ACC112 (cell line): ENCODE measurements at regions not wholly inside any gene's neighbourhood (a gene's known extent, or its start where the extent isn't known, plus 50 kb on each side); places are given as distances from the start of the nearest gene placed in this dataset.
"Not testable (repeated sequence)": the region's sequence is repeated elsewhere in the genome, so short reads cannot be mapped to it uniquely, and the experiment has no call there.

Source experiments
- H2AFZ ChIP-seq: fragments of 200-600 bp; sonication (generic); one replicate; pipeline ENCODE4 v1.6.0; 2017; ENCODE audit warnings: antibody characterized with exemption, low read length; ENCODE audit not compliant: unreplicated experiment
- H3K27ac ChIP-seq: fragments of 200-600 bp; sonication (generic); 2 replicates; pipeline ENCODE4 v1.5.1; 2014; ENCODE audit warnings: low read depth, mild to moderate bottlenecking, antibody characterized with exemption, low read length, moderate library complexity
- H3K27me3 ChIP-seq: fragments of 200-600 bp; sonication (generic); 2 replicates; pipeline ENCODE4 v1.6.1; 2014; ENCODE audit warnings: mild to moderate bottlenecking, antibody characterized with exemption, low read length, moderate library complexity, mixed read lengths; ENCODE audit not compliant: insufficient read depth
- H3K36me3 ChIP-seq: fragments of 200-600 bp; sonication (generic); 2 replicates; pipeline ENCODE4 v1.6.1; 2016; ENCODE audit warnings: mild to moderate bottlenecking, antibody characterized with exemption, low read length, moderate library complexity, mixed read lengths; ENCODE audit not compliant: insufficient read depth
- H3K4me1 ChIP-seq: fragments of 200-600 bp; sonication (generic); one replicate; pipeline ENCODE4 v1.6.1; 2016; ENCODE audit warnings: low read length, mixed read lengths; ENCODE audit not compliant: insufficient read depth, unreplicated experiment, control insufficient read depth
- H3K4me3 ChIP-seq: fragments of 200-600 bp; sonication (generic); 2 replicates; pipeline ENCODE4 v1.5.1; 2014; ENCODE audit warnings: mild to moderate bottlenecking, low read depth, low read length
- H3K79me2 ChIP-seq: fragments of 200-600 bp; sonication (generic); one replicate; pipeline ENCODE4 v1.6.0; 2016; ENCODE audit warnings: low read length; ENCODE audit not compliant: control insufficient read depth, unreplicated experiment, insufficient read depth

- Histone ChIP-seq H3K4me1 (peaks cover 24% of the 10 kb centered on the region), H3K27me3 (no peaks in the 10 kb centered on the region), H3K79me2 (no peaks in the 10 kb centered on the region), H3K27ac (no peak overlapping the region), H2AFZ (no peak overlapping the region), H3K36me3 (peaks cover 2% of the 10 kb centered on the region; the same call in 1 of the 2 replicates), H3K4me3 (no peak overlapping the region)
Observed at GRCh38 chr15:66865622-66866611, 163.9 kb downstream of the SMAD6 start.

- Histone ChIP-seq H2AFZ (no peak overlapping the region), H3K27me3 (no peaks in the 10 kb centered on the region), H3K27ac (no peak overlapping the region), H3K79me2 (no peaks in the 10 kb centered on the region), H3K4me3 (no peak overlapping the region), H3K4me1 (peaks cover 19% of the 10 kb centered on the region), H3K36me3 (peaks cover 2% of the 10 kb centered on the region; the same call in 1 of the 2 replicates)
Observed at GRCh38 chr15:66866656-66867055, 164.6 kb downstream of the SMAD6 start.

GRCh38 chr15:66868918-66869317 is 166.9 kb downstream of the SMAD6 start:
- H3K79me2 ChIP-seq = no peaks in the 10 kb centered on the region
- H3K4me3 ChIP-seq = no peak overlapping the region
- no peaks in the 10 kb centered on the region for H3K4me1 ChIP-seq
- no peaks in the 10 kb centered on the region for H3K27me3 ChIP-seq
- H2AFZ ChIP-seq = no peak overlapping the region
- H3K27ac ChIP-seq = no peak overlapping the region
- peaks cover 2% of the 10 kb centered on the region; the same call in 1 of the 2 replicates for H3K36me3 ChIP-seq

- Histone ChIP-seq H3K27me3 (no peaks in the 10 kb centered on the region), H2AFZ (no peak overlapping the region), H3K79me2 (no peaks in the 10 kb centered on the region), H3K4me3 (no peak overlapping the region), H3K4me1 (no peaks in the 10 kb centered on the region), H3K36me3 (peaks cover under 1% of the 10 kb centered on the region; the same call in 1 of the 2 replicates), H3K27ac (no peak overlapping the region)
Observed at GRCh38 chr15:66870880-66871388, 168.9 kb downstream of the SMAD6 start.

DNA sequence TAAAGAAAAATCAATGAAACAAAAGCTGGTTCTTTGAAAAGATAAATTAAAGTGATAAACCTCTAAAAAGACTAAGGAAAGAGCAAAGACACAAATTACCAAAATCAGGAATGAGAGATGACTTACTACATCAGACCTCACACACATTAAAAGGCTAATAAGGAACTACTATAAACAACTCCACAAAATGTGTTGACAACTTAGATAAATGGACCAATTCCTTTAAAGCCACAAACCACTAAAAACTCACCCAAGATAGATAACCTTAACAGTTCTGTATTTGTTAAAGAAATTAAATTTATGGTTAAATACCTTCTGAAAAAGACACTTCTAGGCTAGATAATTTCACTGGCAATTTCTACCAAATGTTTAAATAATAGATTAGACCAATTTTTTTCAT is 170.4 kb downstream of the SMAD6 start:
- no peak overlapping the region for H3K4me3 ChIP-seq
- H3K4me1 ChIP-seq = peaks cover 3% of the 10 kb centered on the region
- no peaks in the 10 kb centered on the region for H3K36me3 ChIP-seq
- no peak overlapping the region for H3K27ac ChIP-seq
- no peaks in the 10 kb centered on the region for H3K79me2 ChIP-seq
- no peaks in the 10 kb centered on the region for H3K27me3 ChIP-seq
- H2AFZ ChIP-seq = no peak overlapping the region

DNA sequence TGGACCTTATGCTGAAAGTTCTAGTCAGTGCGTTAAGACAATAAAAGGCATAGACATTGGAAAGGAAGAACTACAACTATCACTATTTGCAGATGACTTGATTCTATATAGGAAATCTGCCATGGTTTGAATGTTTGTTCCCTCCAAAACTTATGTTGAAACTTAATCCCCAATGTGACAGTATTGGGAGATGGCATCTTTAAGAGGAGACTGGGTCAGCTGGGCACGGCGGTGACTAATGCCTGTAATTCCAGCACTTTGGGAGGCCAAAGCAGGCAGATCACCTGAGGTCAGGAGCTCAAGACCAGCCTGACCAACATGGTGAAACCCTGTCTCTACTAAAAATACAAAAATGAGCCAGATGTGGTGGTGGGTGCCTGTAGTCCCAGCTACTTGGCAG is 171.3 kb downstream of the SMAD6 start:
- H3K36me3 ChIP-seq, H3K79me2 ChIP-seq, H2AFZ ChIP-seq, H3K27me3 ChIP-seq, H3K27ac ChIP-seq, H3K4me3 ChIP-seq: not testable (repeated sequence)
- H3K4me1 ChIP-seq = peaks cover 12% of the 10 kb centered on the region

- Histone ChIP-seq H3K36me3 (no peaks in the 10 kb centered on the region), H3K27me3 (no peaks in the 10 kb centered on the region), H3K27ac (no peak overlapping the region), H3K4me3 (no peak overlapping the region), H3K4me1 (peaks cover 16% of the 10 kb centered on the region), H2AFZ (no peak overlapping the region), H3K79me2 (no peaks in the 10 kb centered on the region)
Observed at GRCh38 chr15:66873856-66874255, 171.8 kb downstream of the SMAD6 start.

DNA sequence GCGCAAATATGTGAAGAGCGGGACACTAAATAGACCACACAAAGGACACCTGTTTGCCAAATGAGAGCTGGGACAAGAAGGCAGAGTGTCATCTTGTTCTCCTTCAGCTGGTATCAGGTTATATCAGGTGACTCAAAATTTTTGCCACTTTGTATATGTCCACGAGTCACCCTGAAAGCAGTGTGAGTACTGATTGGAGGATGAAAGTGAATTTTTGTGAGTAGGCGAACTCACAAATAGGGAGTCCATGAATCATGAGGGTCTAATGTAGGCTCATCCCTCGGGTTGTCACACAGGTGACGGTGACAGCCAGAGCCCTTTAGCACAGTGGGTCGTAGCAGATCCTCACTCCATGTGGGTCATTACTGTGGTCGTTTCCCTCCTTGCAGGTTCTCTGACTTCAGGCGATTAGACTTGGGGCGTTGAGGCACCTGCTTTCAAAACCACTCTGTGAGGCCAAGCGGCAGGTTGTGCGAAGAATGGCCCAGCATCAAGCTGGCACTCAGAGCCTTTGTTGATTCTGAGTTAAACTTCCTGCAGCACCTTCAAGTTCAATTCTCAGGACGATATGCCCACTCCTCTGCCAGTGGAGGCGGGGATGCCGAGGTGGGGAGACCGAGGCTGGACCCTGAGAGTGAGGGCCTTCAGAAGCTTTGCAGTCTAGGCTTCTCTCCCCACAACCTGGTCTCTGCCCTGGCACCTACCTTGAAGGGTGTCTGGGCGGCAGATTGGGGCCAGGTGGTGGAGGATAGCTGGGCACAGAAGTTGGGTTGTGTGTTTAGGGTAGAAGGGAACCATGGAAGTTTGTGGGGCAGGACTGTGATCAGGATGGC is 173.8 kb downstream of the SMAD6 start:
- Histone ChIP-seq H3K4me3 (no peak overlapping the region), H3K4me1 (peaks cover 19% of the 10 kb centered on the region), H3K79me2 (no peaks in the 10 kb centered on the region), H3K27ac (no peak overlapping the region), H3K36me3 (no peaks in the 10 kb centered on the region), H3K27me3 (no peaks in the 10 kb centered on the region), H2AFZ (no peak overlapping the region)

DNA sequence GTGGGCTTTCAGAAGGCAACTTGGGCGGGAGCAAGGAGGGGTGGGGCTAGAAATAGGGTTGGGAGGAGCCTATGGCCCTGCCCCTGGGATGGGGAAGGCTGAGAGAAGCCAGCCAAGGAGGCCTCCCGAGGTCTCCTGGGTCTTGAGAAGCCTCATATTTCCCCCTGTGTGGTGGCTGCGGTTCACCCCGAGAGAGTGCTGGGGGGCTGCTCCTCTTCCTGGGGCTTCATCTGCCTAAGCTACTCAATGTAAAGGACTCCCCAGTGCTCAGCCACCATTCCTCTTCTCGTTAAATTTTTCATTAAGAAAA is 174.3 kb downstream of the SMAD6 start:
- Histone ChIP-seq H3K27me3 (no peaks in the 10 kb centered on the region), H3K27ac (no peak overlapping the region), H3K79me2 (no peaks in the 10 kb centered on the region), H3K36me3 (no peaks in the 10 kb centered on the region), H3K4me1 (peaks cover 24% of the 10 kb centered on the region), H3K4me3 (no peak overlapping the region), H2AFZ (no peak overlapping the region)

- no peaks in the 10 kb centered on the region for H3K27me3 ChIP-seq
- H2AFZ ChIP-seq = no peak overlapping the region
- no peaks in the 10 kb centered on the region for H3K79me2 ChIP-seq
- H3K27ac ChIP-seq = no peak overlapping the region
- H3K36me3 ChIP-seq = no peaks in the 10 kb centered on the region
- H3K4me3 ChIP-seq = no peak overlapping the region
- H3K4me1 ChIP-seq = peaks cover 30% of the 10 kb centered on the region
Observed at GRCh38 chr15:66876731-66877476, 174.9 kb downstream of the SMAD6 start.
